ENCODE measurements at regions not wholly inside any gene's neighbourhood (a gene's known extent, or its start where the extent isn't known, plus 50 kb on each side); places are given as distances from the start of the nearest gene placed in this dataset.

- H3K4me3 ChIP-seq (ENCODE audit: low read length) = no peak overlapping the region
- no peak for DNase-seq
- H4K20me1 ChIP-seq (ENCODE audit: low read length) = no peaks in the 10 kb centered on the region
- H3F3A ChIP-seq (ENCODE audit: low read length, unreplicated experiment) = no peaks in the 10 kb centered on the region
- peaks cover 21% of the 10 kb centered on the region; the same call in 1 of the 2 replicates for H3K4me1 ChIP-seq (ENCODE audit: insufficient read depth, low read length)
- no peaks in the 10 kb centered on the region for H3K9me3 ChIP-seq (ENCODE audit: low read length)
- no peaks in the 10 kb centered on the region for H3K27me3 ChIP-seq (ENCODE audit: low read length)
- no peak overlapping the region for H3K27ac ChIP-seq (ENCODE audit: low read length)
- ATAC-seq = no peak
- no peaks in the 10 kb centered on the region for H3K79me2 ChIP-seq (ENCODE audit: low read length)
- ChIA-PET POLR2A (ENCODE audit: unreplicated experiment) (no interaction called here), CTCF (no interaction called here)
- intact Hi-C loops (cut with micrococcal nuclease) = loop anchor here (10.0 kb wide), 1 partner anchor 88 kb away; no protein-coding TSS in a partner anchor
- H3K36me3 ChIP-seq (ENCODE audit: low read depth, low read length) = no peaks in the 10 kb centered on the region
- H2AFZ ChIP-seq (ENCODE audit: low read length) = peak overlapping the region; percentile 37; the same call in 1 of the 2 replicates
- no TSS peak for BruUV-seq (replicated peaks)
- no peak overlapping the region for H3K4me2 ChIP-seq (ENCODE audit: low read length)
- no peak for TF ChIP-seq EZH2 (IDR thresholded peaks at IDR 0.05; ENCODE audit: low read length, unreplicated experiment)
- no peak for TF ChIP-seq CTCF (conservative IDR thresholded peaks at IDR 0.05; ENCODE audit: low read depth, low read length)
- TF ChIP-seq EZH2phosphoT487 (IDR thresholded peaks at IDR 0.05; ENCODE audit: borderline replicate concordance, low read length) = no peak
- H3K9ac ChIP-seq (ENCODE audit: low read length) = no peak overlapping the region
- no peaks in the 10 kb centered on the region for H3K9me2 ChIP-seq (replicated peaks; ENCODE audit: low read length)
Observed at GRCh38 chr2:147172493-147173188, 672.2 kb upstream of the ACVR2A start.

GRCh38 chr2:147171941-147172340, 672.9 kb upstream of the ACVR2A start:
- Histone ChIP-seq H3K4me1 (ENCODE audit: insufficient read depth, low read length) (peaks cover 14% of the 10 kb centered on the region; the same call in 1 of the 2 replicates), H4K20me1 (ENCODE audit: low read length) (no peaks in the 10 kb centered on the region), H3K4me3 (ENCODE audit: low read length) (no peak overlapping the region), H3F3A (ENCODE audit: low read length, unreplicated experiment) (no peaks in the 10 kb centered on the region), H2AFZ (ENCODE audit: low read length) (no peak overlapping the region), H3K4me2 (ENCODE audit: low read length) (no peak overlapping the region), H3K36me3 (ENCODE audit: low read depth, low read length) (no peaks in the 10 kb centered on the region), H3K79me2 (ENCODE audit: low read length) (no peaks in the 10 kb centered on the region), H3K9me2 (replicated peaks; ENCODE audit: low read length) (no peaks in the 10 kb centered on the region), H3K27me3 (ENCODE audit: low read length) (no peaks in the 10 kb centered on the region), H3K9ac (ENCODE audit: low read length) (no peak overlapping the region), H3K9me3 (ENCODE audit: low read length) (no peaks in the 10 kb centered on the region), H3K27ac (ENCODE audit: low read length) (no peak overlapping the region)
- ChIA-PET POLR2A (ENCODE audit: unreplicated experiment) (no interaction called here), CTCF (no interaction called here)
- TF ChIP-seq EZH2 (IDR thresholded peaks at IDR 0.05; ENCODE audit: low read length, unreplicated experiment) (no peak), CTCF (conservative IDR thresholded peaks at IDR 0.05; ENCODE audit: low read depth, low read length) (no peak), EZH2phosphoT487 (IDR thresholded peaks at IDR 0.05; ENCODE audit: borderline replicate concordance, low read length) (no peak)
- DNase-seq (no peak), ATAC-seq (no peak)
- intact Hi-C loops (cut with micrococcal nuclease) = loop anchor here (10.0 kb wide), 1 partner anchor 87 kb away; no protein-coding TSS in a partner anchor
- no TSS peak for BruUV-seq (replicated peaks)

GRCh38 chr2:147170932-147171331, 673.9 kb upstream of the ACVR2A start:
- Histone ChIP-seq H3K9me2 (replicated peaks; ENCODE audit: low read length) (no peaks in the 10 kb centered on the region), H3K4me3 (ENCODE audit: low read length) (no peak overlapping the region), H3K79me2 (ENCODE audit: low read length) (no peaks in the 10 kb centered on the region), H3K27ac (ENCODE audit: low read length) (no peak overlapping the region), H3K9ac (ENCODE audit: low read length) (no peak overlapping the region), H3K27me3 (ENCODE audit: low read length) (no peaks in the 10 kb centered on the region), H4K20me1 (ENCODE audit: low read length) (no peaks in the 10 kb centered on the region), H3K4me2 (ENCODE audit: low read length) (no peak overlapping the region), H3K4me1 (ENCODE audit: insufficient read depth, low read length) (peaks cover 13% of the 10 kb centered on the region; the same call in 1 of the 2 replicates), H2AFZ (ENCODE audit: low read length) (no peak overlapping the region), H3F3A (ENCODE audit: low read length, unreplicated experiment) (no peaks in the 10 kb centered on the region), H3K36me3 (ENCODE audit: low read depth, low read length) (no peaks in the 10 kb centered on the region), H3K9me3 (ENCODE audit: low read length) (no peaks in the 10 kb centered on the region)
- intact Hi-C loops (cut with micrococcal nuclease) = loop anchor here (10.0 kb wide), 1 partner anchor 86 kb away; no protein-coding TSS in a partner anchor
- CTCF ChIA-PET = no interaction called here
- no peak for ATAC-seq
- DNase-seq = no peak
- no peak for TF ChIP-seq EZH2phosphoT487 (IDR thresholded peaks at IDR 0.05; ENCODE audit: borderline replicate concordance, low read length)
- no TSS peak for BruUV-seq (replicated peaks)
- POLR2A ChIA-PET (ENCODE audit: unreplicated experiment) = no interaction called here

Data from PC-3 (cell line).